ENCODE measurements at regions not wholly inside any gene's neighbourhood (a gene's known extent, or its start where the extent isn't known, plus 50 kb on each side); places are given as distances from the start of the nearest gene placed in this dataset.

GRCh38 chr7:81190997-81191768 lies 272.3 kb upstream of the SEMA3C start:
- CTCF ChIA-PET: no interaction called here
- no peaks in the 10 kb centered on the region for H3K9me3 ChIP-seq (ENCODE audit: control insufficient read depth in 1 of 2, insufficient read depth in 1 of 2, low read length in 2 of 2)
- no peaks in the 10 kb centered on the region for H3K27me3 Mint-ChIP-seq

GRCh38 chr7:81187753-81188152 lies 268.9 kb upstream of the SEMA3C start:
- H3K4me3 ChIP-seq (ENCODE audit: low read length): no peak overlapping the region
- no peak for ATAC-seq (ENCODE audit: poor library complexity)
- CTCF ChIA-PET: no interaction called here
- no peak for TF ChIP-seq CTCF (IDR thresholded peaks at IDR 0.05)
- no peak overlapping the region for H3K27ac Mint-ChIP-seq
- H3K9me3 Mint-ChIP-seq: no peaks in the 10 kb centered on the region
- intact Hi-C loops (cut with DNase I, micrococcal nuclease): no loop called here
- no peaks in the 10 kb centered on the region for H3K27me3 Mint-ChIP-seq
- POLR2A ChIA-PET: no interaction called here
- H3K4me1 Mint-ChIP-seq (ENCODE audit: low read depth): no peaks in the 10 kb centered on the region
- no peak for DNase-seq
- H3K27ac ChIP-seq (ENCODE audit: low read depth in 1 of 2, low read length in 2 of 2): no peak overlapping the region
- H3K36me3 ChIP-seq (ENCODE audit: insufficient read depth, low read length): no peaks in the 10 kb centered on the region
- no peak overlapping the region for H3K4me3 Mint-ChIP-seq
- no peaks in the 10 kb centered on the region for H3K27me3 ChIP-seq (ENCODE audit: control insufficient read depth in 1 of 2, insufficient read depth in 2 of 2, low read length in 2 of 2)
- H3K4me1 ChIP-seq (ENCODE audit: insufficient read depth, low read length): no peaks in the 10 kb centered on the region
- H3K9me3 ChIP-seq (ENCODE audit: control insufficient read depth in 1 of 2, insufficient read depth in 1 of 2, low read length in 2 of 2): no peaks in the 10 kb centered on the region
- no peaks in the 10 kb centered on the region for H3K36me3 Mint-ChIP-seq (ENCODE audit: low read depth)

More at GRCh38 chr7:81190997-81191768, 272.3 kb upstream of the SEMA3C start:
- H3K9me3 Mint-ChIP-seq: peaks cover 3% of the 10 kb centered on the region
- no peaks in the 10 kb centered on the region for H3K4me1 ChIP-seq (ENCODE audit: insufficient read depth, low read length)
- no peak overlapping the region for H3K4me3 ChIP-seq (ENCODE audit: low read length)
- H3K4me1 Mint-ChIP-seq (ENCODE audit: low read depth): no peaks in the 10 kb centered on the region
- ATAC-seq (ENCODE audit: poor library complexity): no peak
- no peak overlapping the region for H3K4me3 Mint-ChIP-seq
- TF ChIP-seq CTCF (IDR thresholded peaks at IDR 0.05): no peak
- intact Hi-C loops (cut with DNase I, micrococcal nuclease): no loop called here
- no peaks in the 10 kb centered on the region for H3K27me3 ChIP-seq (ENCODE audit: control insufficient read depth in 1 of 2, insufficient read depth in 2 of 2, low read length in 2 of 2)
- DNase-seq: no peak
- H3K36me3 ChIP-seq (ENCODE audit: insufficient read depth, low read length): no peaks in the 10 kb centered on the region
- H3K27ac Mint-ChIP-seq: no peak overlapping the region
- no peaks in the 10 kb centered on the region for H3K36me3 Mint-ChIP-seq (ENCODE audit: low read depth)
- H3K27ac ChIP-seq (ENCODE audit: low read depth in 1 of 2, low read length in 2 of 2): no peak overlapping the region
- POLR2A ChIA-PET: no interaction called here

GRCh38 chr7:81186691-81187090 lies 267.8 kb upstream of the SEMA3C start:
- intact Hi-C loops (cut with DNase I, micrococcal nuclease): no loop called here
- ChIA-PET POLR2A (no interaction called here), CTCF (no interaction called here)
- Histone ChIP-seq H3K4me1 (ENCODE audit: insufficient read depth, low read length) (no peaks in the 10 kb centered on the region), H3K9me3 (ENCODE audit: control insufficient read depth in 1 of 2, insufficient read depth in 1 of 2, low read length in 2 of 2) (peaks cover 0 to 4% of the 10 kb centered on the region in 2 experiments), H3K27ac (ENCODE audit: low read depth in 1 of 2, low read length in 2 of 2) (no peak overlapping the region), H3K27me3 (ENCODE audit: control insufficient read depth in 1 of 2, insufficient read depth in 2 of 2, low read length in 2 of 2) (no peaks in the 10 kb centered on the region), H3K36me3 (ENCODE audit: insufficient read depth, low read length) (no peaks in the 10 kb centered on the region), H3K4me3 (ENCODE audit: low read length) (no peak overlapping the region)
- Mint-ChIP-seq H3K27ac (no peak overlapping the region), H3K27me3 (no peaks in the 10 kb centered on the region), H3K36me3 (ENCODE audit: low read depth) (no peaks in the 10 kb centered on the region), H3K9me3 (no peaks in the 10 kb centered on the region), H3K4me3 (no peak overlapping the region), H3K4me1 (ENCODE audit: low read depth) (no peaks in the 10 kb centered on the region)
- TF ChIP-seq CTCF (IDR thresholded peaks at IDR 0.05): no peak
- ATAC-seq (ENCODE audit: poor library complexity): no peak
- no peak for DNase-seq
